GM21526 (cell line): ENCODE measurements at regions not wholly inside any gene's neighbourhood (a gene's known extent, or its start where the extent isn't known, plus 50 kb on each side); places are given as distances from the start of the nearest gene placed in this dataset.

Experiments used
- ATAC-seq: cut with Tn5 transposase; IDR thresholded peaks from one replicate; pipeline ENCODE4 v1.9.1; 2021; ENCODE audit warnings: moderate library complexity; ENCODE audit not compliant: unreplicated experiment, low FRiP score

DNA sequence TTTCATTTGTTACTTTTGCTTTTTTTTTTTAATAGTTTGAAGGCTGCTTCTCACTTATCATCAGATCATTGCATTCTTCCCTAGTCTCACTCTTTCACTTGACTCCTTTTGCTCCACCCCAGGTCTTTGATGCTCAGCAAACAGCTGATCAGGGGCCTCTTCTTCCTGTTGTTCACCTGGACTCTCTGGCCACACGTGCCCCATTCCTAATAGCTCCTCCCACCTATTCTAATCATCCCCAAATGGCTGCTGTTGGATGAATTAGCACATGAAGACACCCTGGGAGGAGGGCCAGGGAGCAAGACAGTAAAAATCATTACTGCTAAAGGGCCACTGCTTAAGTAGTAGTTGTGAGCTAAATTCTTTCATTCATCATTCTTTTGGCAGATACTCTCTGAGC is 119.5 kb downstream of the MAB21L3 start:
- ATAC-seq = no peak

DNA sequence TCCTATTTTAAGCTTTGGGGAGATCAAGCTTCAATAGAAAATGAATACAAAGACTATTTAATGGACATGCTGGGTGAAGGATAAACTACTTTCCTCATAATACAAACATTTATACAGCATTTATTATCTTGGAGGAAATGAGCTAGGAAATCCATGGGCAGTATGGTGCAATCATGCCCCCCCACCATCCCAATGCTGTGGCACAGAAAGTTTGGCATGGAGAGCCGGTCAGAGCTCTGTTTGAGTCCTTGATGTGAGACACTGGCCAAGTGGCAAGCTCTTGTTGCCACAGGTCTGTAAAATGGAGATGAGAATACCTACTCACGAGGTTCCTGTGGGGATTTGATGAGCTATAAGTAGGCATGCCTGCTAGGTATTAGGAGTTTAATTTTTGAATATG is 120.6 kb downstream of the MAB21L3 start:
- no peak for ATAC-seq

DNA sequence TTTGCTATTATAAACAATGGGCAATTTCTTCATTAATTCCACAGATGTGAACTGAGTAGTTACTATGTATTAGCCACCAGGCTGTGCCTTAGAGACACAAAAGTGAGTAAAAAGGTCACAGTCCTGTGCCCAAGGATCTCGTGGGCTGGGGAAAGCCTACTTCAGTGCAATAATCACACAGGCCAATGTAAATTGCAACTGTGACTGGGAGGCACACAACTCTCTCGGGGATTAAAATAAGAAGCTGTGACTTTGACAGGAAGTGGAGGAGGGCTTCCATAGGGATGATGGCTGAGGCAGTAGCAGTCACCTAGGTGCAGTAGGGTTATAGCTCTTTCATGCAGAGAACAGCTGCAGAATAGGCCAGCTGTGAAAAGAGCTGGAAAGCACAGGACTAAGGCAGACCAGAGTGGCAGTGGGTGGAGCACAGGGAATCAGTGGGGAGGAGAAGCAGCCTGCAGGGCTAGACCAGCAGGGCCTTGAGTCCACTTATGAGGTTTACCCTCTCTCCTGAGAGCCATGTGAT is 121.9 kb downstream of the MAB21L3 start:
- no peak for ATAC-seq

DNA sequence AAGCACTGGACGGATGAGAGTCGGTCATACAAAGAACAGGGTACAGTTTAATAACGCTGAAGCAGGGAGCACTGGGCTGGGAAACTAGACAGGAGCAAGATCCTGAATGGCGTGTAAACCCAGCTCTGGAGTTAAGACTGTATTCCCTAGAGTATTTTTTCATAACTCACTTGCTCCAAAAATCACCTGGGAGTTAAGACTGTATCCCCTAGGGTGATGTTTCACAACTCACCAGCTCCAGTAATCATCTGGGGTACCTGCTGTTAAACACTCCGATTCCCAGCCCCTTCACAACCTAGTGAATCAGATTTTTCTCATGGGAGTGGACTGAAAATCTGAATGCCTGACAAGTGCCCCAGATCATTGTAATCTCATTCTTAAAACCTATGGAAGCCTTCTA is 123.2 kb downstream of the MAB21L3 start:
- no peak for ATAC-seq

DNA sequence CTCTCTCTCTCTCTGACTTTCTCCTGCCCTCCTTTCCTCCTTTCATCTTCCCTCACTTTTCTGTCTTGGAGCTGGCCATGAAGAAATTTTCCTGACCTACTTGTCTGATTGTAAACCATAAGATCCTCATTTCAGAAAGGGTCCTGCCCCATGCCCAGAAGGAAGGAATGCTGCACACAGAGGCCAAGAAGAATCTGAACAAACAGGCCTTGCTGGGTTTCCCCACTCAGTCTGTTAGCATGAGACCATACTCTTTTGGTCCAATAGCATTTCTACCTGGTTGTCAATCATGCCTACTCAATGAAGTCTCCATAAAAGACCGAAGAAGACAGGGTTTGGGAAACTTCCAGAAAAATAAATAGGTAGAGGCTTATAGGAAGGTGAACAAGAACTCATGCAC is 128.7 kb downstream of the MAB21L3 start:
- ATAC-seq = no peak

DNA sequence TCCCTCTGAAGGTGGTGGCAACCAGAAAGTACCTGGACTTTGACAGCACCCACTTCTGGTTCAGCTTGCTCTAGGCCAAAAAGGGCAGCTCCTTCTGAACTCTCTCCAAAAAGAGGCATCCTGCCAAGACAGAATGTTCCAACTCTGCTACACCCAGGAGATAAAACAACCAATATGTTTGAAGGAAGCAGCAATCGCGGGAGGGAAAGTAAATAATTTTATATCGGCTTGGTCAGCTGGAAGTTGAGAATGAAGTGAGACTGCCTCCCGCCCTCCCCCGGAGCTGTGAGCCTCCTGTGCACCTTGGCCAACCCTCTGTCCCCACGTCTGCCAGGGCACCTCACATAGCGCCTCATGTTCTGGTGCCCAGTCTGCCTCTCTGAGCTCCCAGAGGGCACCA is 130.3 kb upstream of the ATP1A1 start:
- ATAC-seq = no peak

DNA sequence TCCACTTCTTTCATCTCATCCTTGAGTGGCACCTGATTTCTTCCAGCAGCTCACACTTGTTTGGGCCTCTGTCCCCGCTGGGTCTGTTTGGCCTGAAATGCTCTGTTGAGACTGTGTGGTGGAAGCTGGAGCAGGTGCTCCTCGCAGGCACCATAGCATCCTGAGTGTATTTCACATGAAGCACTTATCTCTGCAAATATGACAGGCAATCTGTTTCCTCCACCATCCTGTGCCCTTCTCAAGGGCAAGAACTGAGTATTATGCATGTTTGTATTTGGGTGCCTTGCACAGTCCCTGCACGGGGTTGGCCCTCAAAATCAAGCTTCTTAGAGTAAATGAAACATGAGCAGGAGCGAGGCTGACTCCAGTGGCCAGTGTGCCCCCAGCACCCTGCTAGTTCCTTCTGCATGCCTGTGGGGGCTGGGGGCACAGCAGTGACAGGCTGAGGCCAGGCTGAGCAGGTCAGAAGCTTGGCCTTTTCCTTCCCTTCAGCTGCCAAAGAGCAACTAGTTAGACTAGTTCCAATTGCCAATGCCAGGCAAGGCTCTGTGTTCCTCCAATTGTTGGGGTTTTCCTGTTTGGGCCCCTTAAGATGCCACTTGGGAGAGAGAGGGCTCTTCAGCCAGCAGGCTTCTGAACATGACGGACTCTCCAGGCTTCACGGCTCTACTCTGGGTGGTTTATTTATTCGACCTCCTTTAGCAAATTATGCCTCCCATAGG is 129.6 kb upstream of the ATP1A1 start:
- no peak for ATAC-seq

DNA sequence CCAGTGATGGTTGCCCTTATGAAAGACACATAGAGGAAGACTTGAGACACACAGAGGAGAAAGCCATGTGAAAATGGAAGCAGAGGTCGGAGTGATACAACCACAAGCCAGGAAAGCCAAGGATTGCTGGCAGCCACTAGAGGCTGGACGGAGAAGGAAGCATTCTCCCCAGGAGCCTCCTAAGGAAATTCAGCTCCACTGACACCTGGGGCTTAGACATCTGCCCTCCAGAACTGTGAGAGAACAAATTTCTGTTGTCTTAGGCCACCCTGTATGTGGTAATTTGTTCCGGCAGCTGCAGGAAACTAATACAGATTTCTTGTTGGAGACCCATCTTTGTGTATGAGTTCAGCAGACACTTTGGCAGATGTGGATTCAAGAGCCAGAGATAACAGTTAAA is 126.9 kb upstream of the ATP1A1 start:
- ATAC-seq = no peak

DNA sequence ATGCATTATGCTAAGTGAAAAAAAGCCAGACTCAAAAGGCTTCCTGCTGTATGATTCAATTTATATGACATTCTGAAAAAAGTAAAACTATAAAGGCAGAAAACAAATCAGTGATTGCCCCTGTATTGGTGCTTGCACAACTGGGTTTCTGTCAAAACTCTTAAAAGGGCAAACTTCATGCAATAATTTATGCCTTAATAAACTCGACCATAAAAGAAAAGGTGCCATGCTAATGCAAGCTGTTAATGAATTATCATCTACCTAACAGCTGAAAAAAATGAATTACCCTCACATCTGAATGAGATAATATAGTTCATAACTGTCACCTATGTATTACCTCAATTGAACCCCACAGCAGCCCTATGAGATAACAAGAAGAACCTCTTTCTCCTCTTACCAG is 120.8 kb upstream of the ATP1A1 start:
- ATAC-seq = no peak

DNA sequence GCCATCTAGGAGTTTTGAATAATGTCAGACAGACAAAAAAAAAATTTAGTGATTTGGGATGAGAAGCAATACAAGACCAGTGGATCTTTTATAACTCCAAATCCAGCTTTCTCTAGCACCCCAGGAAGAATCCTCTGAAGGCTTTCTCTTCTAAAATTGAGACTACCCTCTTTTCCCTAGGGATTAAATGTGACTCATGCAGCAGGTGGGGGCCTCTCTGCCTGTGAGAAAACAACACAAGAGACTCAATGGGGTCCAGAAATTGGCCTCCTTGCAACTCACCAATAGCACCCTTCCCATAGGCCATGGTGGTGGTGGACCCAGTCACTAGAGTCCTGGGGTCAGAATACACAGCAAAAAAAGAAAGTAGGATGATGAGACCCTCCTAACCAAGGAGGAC is 120.3 kb upstream of the ATP1A1 start:
- ATAC-seq = no peak

DNA sequence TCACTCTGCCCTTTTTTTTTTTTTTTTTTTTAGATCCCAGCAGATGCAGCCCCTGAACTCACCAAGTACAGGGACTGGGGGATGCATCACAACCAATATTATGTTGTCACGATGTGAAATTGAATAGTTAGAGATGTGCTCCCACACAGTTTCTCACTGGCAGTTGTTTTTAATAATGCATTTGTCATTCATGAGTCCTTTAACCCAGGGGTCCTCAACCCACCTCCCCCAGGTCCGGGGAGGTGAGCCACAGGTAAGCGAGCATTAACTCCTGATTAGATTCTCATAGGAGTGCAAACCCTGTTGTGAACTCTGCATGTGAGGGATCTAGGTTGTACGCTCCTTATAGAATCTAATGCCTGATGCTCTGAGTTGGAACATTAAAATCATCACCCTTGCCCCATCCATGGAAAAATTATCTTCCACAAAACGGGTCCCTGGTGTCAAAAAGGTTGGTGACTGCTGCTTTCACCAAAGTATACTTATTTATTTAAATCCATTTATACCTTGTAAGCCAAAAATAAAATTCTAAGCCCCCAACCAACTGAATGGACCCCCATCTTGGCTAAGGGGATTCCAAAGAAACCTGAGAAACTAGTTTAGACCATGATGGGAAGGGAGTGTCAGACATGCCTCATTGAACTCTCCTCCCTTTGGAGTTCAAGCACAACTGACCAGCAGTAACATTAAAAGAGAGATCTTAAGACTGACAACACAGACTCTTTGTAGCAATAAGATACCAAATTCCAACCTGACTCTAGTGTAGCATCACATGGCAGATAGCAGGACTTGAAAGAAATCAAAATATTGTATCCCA is 119.3 kb upstream of the ATP1A1 start:
- ATAC-seq = no peak

DNA sequence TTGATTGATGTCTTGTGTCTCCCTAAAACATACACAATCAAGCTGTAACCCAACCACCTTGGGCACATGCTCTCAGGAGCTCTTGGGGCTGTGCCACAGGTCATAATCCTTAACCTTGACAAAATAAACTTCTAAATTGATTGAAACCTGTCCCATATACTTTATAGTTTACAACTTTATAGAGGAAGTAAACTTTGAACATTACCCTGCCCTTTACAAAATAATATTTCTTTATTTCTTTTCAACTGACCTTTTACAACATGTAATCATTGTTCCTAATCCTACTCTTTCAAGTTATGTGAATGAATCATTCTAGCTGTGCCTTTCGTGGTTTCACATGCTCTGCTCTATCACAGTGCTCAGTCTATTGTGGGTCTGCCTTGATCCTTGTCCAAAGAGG is 118.3 kb upstream of the ATP1A1 start:
- no peak for ATAC-seq

DNA sequence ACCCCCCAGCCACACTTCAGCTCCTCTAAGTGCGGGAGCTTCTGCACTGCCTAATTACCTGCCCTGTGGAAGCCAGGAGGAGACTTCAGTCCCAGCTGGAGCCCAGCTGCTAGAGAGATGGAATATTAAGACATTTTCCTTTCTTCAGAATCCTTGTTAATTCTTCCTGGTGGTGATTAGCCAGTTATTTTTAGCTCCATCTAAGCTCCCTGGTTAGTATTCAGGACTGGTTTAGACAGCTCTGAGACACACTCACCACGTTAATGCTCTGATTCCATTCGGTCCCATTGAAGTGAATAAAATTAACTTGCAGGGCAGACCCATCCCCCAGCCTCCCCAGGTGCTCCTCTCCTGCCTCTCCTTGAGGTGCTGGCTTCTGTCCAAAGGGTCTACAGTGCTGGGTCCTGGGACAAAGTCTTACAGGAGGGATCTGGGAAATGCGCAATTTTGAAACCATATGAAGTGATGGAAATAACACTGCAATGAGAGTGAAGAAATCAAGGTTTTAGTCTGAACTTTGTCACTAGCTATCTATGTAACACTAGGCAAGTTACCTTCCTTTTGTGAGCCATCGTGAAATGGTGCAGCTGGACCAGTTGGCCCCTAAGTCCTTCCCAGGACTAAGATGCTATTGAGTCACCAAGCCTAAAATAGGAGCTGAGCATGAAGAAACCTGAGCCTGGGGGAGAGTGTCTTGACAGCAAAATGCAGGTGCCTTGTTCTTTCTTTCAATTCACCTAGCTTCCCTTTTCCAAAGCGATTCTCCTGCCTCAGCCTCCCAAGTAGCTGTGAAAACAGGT is 117.4 kb upstream of the ATP1A1 start:
- ATAC-seq = no peak

DNA sequence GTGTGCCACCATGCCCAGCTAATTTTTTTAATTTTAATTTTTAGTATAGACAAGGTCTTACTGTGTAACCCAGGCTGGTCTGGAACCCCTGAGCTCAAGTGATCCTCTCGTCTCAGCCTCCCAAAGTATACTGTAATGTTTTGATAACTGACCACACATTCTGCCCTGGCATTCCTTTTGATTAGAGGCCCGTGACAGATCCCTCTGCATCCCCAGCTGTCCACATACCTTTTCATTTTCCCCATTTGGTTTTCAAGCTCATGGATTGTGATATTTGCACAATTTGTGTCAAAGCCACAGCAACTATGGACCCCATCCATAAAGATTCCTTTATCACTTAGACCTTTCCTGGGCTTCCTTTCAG is 116.8 kb upstream of the ATP1A1 start:
- no peak for ATAC-seq

DNA sequence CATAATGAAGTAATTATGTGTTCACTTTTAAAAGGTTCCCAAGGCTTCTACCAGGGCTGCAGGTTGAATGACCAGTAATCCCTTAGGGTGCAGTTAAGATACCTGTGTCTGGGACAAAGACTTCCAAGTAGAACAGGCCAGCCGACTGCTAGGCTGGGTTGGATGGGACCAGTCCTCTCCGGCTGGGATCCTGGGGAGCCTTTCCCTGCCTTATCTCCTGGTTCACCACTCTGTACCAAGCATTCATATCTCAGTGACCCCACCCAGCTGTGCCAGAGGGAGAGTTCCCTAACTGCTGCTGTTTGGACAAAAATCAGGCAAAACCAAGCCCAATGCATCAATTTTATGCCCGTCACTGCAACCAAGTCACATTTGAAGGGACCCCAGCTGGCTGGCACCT is 116.2 kb upstream of the ATP1A1 start:
- ATAC-seq = no peak

DNA sequence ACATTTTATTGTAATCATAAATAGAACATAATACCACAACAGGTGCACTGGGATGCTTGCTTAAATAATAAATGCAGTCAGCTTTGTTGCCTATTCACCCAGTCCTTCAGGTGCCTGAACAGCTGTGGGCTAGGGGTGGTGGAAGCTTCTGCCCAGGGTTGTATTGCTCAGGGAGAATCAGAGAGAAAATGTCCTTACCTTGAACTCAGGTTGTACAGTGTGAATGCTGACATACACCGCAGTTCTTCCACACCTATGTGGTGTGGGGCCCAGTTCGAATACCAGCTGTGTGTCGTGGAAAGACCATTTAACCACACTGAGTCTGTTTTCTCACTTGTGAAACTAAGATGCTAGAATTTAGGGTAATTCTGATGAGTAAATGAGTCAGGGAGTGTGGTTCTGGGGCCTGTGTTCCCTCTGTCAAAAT is 115.7 kb upstream of the ATP1A1 start:
- ATAC-seq = no peak

DNA sequence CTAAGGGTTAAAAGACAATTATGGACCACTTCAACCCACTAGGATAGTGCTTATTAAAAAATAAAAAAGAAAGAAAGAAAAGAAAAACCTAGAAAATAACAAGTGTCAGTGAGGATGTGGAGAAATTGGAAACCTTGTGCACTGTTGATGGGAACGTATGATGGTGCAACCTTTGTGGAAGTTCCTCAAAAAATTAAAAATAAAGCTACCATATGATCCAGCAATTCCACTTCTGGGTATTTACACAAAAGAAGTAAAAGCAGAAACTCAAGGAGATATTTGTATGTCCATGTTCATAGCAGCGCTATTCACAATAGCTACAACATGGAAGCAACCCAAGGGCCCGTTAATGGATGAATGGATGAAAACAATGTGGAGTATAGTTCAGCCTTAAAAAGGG is 115.2 kb upstream of the ATP1A1 start:
- ATAC-seq = no peak

DNA sequence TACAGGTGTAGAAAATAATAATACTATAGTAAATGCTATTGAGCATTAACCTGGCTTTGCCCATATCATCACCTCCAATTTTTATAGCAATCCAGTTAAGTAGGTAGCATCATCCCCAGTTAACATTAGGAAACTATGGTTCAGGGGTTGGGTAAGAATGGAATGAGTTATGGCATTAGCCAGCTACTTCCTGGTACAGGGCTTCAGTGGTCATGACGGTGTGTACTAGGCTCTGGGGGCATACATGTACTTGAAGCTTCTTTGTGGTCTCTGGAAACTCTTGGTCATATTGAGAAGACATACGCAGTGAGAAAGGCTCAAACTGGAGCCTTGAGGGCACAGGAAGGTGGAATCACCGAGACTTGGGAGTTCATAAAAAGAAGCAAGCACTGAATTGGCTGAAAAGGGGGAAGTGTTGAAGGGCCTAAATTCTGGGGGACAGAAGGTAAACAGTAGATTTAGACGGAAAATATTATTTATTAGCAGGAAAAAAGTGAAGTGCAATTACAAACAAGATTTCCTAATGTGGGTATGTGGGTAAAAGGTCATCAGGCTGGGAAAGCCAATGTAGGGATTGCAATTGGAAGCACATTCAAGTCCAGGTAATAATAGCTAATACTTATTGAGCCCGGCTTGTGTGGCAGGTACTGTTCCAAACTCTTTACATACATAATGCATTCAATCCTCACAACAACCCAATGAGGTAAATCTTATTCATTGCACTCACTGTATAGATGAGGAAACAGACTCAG is 114.2 kb upstream of the ATP1A1 start:
- ATAC-seq = no peak

DNA sequence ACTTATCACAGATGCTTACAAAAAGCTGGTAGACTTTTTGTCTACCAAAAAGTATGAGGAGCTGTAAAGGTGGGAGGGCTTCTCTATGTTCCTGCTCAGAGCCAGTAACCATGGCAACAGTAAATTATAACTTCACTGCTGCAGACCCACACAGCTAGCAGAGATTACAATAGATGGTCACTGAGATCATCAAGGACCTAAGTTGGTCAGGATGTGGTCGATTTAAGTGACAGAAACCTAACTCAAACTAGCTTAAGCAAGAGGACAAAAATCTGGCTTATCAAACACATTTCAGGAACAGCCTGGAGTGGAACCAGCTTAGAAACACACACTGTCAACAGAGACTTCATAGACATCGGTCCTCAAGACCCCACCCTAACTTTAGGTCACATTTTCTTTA is 113.4 kb upstream of the ATP1A1 start:
- ATAC-seq = no peak

DNA sequence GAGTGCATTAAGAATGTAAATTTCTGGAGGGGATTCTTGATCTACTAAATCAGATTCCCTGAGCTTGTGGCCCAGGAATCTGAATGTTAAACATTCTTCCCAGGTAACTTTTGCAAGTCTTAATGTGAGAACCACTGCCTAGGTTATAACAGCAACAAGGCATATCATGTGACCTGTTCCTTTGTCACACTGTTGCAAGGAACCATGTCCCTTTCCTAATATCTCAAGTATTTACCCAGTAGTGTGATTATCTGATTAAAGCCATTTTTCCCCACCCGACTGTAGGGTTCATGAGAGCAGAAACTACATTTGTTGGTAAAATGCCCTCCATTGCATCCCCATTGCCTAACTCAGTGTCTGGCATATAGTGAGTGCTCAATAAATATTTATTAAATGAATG is 112.9 kb upstream of the ATP1A1 start:
- no peak for ATAC-seq

DNA sequence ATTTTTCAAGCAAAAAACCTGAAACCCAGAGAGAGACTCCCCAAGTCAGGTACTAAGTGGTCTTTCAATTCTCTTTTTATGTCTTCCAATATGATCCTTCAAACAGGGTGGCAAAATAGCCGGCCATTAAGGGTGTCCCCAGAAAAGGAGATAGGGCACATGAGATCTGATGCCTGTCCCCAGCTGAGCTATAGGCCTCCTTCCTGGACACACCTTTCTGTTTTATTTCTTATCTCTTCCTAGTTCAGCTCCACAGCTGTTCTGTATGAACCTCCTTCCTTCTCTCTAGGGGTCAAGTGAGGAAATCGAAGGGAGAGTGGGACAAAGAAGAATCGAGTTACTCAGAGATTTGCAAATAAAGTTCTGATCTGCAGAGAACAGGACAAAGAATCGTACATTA is 112.4 kb upstream of the ATP1A1 start:
- no peak for ATAC-seq
